ENCODE measurements at regions not wholly inside any gene's neighbourhood (a gene's known extent, or its start where the extent isn't known, plus 50 kb on each side); places are given as distances from the start of the nearest gene placed in this dataset.
"Not testable (repeated sequence)": the region's sequence is repeated elsewhere in the genome, so short reads cannot be mapped to it uniquely, and the experiment has no call there.

DNA sequence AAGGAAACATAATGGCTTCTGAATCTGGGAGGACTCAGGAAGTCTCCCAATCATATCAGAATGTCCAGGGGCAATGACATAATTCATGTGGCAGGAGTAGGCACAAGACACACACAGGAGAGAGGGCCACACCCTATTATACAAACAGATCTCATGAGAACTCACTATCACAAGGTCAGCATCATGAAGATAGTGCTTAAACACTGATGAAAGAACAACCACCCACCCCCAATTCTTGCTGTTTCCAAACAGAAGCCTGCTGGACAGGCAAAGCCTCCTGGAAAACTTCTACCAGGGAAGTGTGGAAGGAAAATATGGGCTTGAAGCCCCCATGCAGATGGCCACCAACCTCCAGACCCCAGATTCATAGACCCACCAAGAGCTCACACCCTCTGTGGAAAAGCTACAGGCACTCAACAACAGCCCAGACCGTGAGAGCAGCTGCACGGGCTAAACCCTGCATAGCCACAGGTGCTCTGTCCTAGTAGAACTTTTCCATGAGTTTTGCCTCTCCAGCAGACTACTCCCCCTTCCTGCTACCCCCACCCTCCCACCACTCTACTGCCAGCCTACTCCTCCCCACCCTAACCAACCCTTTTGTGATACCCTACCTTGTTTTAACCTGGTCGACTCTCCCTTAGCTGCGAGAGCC, 287.1 kb downstream of the POTED start:
- not testable (repeated sequence) for H3K27ac Mint-ChIP-seq; H3K36me3 Mint-ChIP-seq (ENCODE audit: low read depth); H3K4me1 Mint-ChIP-seq (ENCODE audit: low read depth); H3K27me3 Mint-ChIP-seq (ENCODE audit: low read depth); H3K9me3 Mint-ChIP-seq; H3K4me3 Mint-ChIP-seq

GRCh38 chr21:13893617-13894016, 284.0 kb downstream of the POTED start:
- not testable (repeated sequence) for H3K4me1 Mint-ChIP-seq (ENCODE audit: low read depth); H3K4me3 Mint-ChIP-seq; H3K27me3 Mint-ChIP-seq (ENCODE audit: low read depth); H3K9me3 Mint-ChIP-seq; H3K27ac Mint-ChIP-seq; H3K36me3 Mint-ChIP-seq (ENCODE audit: low read depth)

DNA sequence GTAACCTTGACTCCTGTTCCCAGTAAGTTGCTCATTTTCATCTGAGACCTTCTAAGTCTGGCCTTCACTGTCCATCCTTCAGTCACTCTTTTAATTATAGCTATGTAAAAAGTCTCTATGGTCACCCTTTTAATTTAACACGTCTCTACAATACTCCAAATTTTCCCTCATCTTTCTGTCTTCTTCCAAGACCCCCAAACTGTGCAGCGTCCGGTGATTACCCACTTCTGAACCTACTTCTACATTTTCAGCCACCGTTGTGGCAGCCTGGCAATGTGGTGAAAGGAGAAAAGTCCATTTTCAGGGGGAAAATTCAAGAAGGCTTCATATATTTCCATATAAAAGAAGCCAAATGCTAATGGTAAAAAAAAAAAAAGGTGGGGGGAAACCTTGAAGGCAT, 283.4 kb downstream of the POTED start:
- not testable (repeated sequence) for H3K4me1 Mint-ChIP-seq (ENCODE audit: low read depth); H3K9me3 Mint-ChIP-seq; H3K36me3 Mint-ChIP-seq (ENCODE audit: low read depth); H3K27ac Mint-ChIP-seq; H3K27me3 Mint-ChIP-seq (ENCODE audit: low read depth); H3K4me3 Mint-ChIP-seq

- not testable (repeated sequence) for H3K36me3 Mint-ChIP-seq (ENCODE audit: low read depth); H3K27ac Mint-ChIP-seq; H3K27me3 Mint-ChIP-seq (ENCODE audit: low read depth); H3K4me1 Mint-ChIP-seq (ENCODE audit: low read depth); H3K9me3 Mint-ChIP-seq; H3K4me3 Mint-ChIP-seq
These were observed 282.7 kb downstream of the POTED start for GRCh38 chr21:13892146-13892751.

DNA sequence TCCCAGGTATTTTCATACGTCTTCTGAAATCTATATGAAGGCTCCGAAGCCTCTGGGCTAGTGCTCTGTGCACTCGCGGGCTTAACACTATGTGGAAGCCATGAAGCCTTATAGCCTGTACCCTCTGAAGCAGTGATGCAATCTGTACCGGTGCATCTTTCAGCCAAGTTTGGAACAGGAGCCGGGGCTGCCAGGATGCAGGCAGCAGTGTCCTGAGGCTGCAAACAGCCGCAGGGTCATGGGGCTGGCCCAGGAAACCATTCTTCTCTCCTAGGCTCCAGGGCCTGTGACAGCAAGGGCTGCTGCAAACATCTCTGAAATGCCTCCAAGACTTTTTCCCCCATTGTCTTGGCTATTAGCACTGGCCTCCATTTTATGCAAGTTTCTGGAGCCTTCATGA, 279.6 kb downstream of the POTED start:
- not testable (repeated sequence) for H3K27me3 Mint-ChIP-seq (ENCODE audit: low read depth); H3K4me1 Mint-ChIP-seq (ENCODE audit: low read depth); H3K4me3 Mint-ChIP-seq; H3K9me3 Mint-ChIP-seq; H3K36me3 Mint-ChIP-seq (ENCODE audit: low read depth); H3K27ac Mint-ChIP-seq

DNA sequence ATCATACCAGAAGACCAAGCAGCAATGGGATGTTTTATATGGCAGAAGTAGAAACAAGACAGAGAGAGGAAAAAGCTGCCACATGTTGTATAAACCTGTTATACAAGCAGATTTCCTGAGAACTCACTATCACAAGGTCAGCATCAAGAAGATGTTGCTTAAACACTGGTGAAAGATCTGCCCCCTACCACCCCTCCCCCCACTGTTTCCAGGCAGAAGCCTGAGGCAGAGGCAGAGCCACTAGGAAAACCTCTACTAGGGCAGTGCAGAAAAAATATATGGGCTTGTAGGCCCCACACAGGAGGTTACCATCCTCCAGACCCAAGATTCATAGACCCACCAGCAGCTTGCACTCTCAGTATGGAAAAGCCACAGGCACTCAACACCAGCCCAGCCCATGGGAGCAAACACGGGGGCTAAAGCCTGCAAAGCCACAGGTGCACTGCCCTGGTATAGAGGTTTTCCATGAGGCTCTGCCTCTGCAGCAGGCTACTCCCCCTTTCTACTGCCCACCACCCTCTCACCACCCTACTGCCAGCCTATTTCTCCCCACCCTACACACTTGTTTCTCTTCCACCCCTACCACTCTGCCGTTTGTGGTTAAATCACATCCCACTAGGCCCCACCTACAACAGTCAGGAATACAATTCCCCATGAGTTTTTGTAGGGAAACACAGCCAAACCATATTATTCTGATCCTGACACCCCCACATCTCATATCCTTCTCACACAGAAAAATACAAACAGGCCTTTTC, 274.2 kb downstream of the POTED start:
- H3K27ac Mint-ChIP-seq; H3K4me1 Mint-ChIP-seq (ENCODE audit: low read depth); H3K9me3 Mint-ChIP-seq; H3K27me3 Mint-ChIP-seq (ENCODE audit: low read depth); H3K36me3 Mint-ChIP-seq (ENCODE audit: low read depth); H3K4me3 Mint-ChIP-seq: not testable (repeated sequence)

GRCh38 chr21:13877503-13877902, 267.9 kb downstream of the POTED start:
- not testable (repeated sequence) for H3K27me3 Mint-ChIP-seq (ENCODE audit: low read depth); H3K36me3 Mint-ChIP-seq (ENCODE audit: low read depth); H3K4me1 Mint-ChIP-seq (ENCODE audit: low read depth); H3K4me3 Mint-ChIP-seq; H3K27ac Mint-ChIP-seq
- peaks cover 10% of the 10 kb centered on the region for H3K9me3 Mint-ChIP-seq

- not testable (repeated sequence) for H3K27ac Mint-ChIP-seq; H3K36me3 Mint-ChIP-seq (ENCODE audit: low read depth); H3K4me3 Mint-ChIP-seq; H3K27me3 Mint-ChIP-seq (ENCODE audit: low read depth); H3K4me1 Mint-ChIP-seq (ENCODE audit: low read depth)
- peaks cover 10% of the 10 kb centered on the region for H3K9me3 Mint-ChIP-seq
These were observed 267.4 kb downstream of the POTED start for GRCh38 chr21:13876999-13877398.

DNA sequence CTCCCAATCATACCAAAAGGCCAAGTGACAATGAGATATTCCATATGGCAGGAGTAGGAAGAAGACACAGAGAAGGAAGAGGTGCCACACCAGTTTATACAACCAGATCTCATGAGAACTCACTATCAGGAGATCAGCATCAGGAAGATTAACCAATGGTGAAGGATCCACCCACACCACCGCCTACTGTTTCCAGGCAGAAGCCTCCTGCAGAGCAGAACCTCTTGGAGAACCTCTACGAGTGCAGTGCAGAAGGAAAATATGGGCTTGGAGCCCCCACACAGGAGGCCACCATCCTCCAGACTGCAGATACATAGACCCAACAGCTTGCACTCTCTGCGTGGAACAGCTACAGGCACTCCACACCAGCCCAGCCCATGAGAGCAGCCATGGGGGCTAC, 264.4 kb downstream of the POTED start:
- not testable (repeated sequence) for H3K4me1 Mint-ChIP-seq (ENCODE audit: low read depth); H3K27ac Mint-ChIP-seq; H3K4me3 Mint-ChIP-seq; H3K36me3 Mint-ChIP-seq (ENCODE audit: low read depth); H3K27me3 Mint-ChIP-seq (ENCODE audit: low read depth)
- H3K9me3 Mint-ChIP-seq: peaks cover 10% of the 10 kb centered on the region

DNA sequence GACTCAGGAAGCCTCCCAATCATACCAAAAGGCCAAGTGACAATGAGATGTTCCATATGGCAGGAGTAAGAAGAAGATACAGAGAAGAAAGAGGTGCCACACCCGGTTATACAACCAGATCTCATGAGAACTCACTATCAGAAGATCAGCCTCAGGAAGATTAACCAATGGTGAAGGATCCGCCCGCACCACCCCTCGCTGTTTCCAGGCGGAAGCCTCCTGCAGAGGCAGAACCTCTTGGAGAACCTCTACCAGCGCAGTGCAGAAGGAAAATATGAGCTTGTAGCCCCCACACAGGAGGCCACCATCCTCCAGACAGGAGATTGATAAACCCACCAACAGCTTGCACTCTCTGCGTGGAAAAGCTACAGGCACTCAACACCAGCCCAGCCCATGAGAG, 245.1 kb downstream of the POTED start:
- Mint-ChIP-seq H3K4me3 (no peak overlapping the region), H3K27me3 (ENCODE audit: low read depth) (no peaks in the 10 kb centered on the region), H3K27ac (no peak overlapping the region), H3K4me1 (ENCODE audit: low read depth) (no peaks in the 10 kb centered on the region), H3K36me3 (ENCODE audit: low read depth) (no peaks in the 10 kb centered on the region), H3K9me3 (peaks cover 28% of the 10 kb centered on the region)

- not testable (repeated sequence) for H3K36me3 Mint-ChIP-seq (ENCODE audit: low read depth); H3K4me1 Mint-ChIP-seq (ENCODE audit: low read depth); H3K27me3 Mint-ChIP-seq (ENCODE audit: low read depth); H3K4me3 Mint-ChIP-seq; H3K27ac Mint-ChIP-seq
- peaks cover 21% of the 10 kb centered on the region for H3K9me3 Mint-ChIP-seq
These were observed 241.2 kb downstream of the POTED start for GRCh38 chr21:13850808-13851207.

DNA sequence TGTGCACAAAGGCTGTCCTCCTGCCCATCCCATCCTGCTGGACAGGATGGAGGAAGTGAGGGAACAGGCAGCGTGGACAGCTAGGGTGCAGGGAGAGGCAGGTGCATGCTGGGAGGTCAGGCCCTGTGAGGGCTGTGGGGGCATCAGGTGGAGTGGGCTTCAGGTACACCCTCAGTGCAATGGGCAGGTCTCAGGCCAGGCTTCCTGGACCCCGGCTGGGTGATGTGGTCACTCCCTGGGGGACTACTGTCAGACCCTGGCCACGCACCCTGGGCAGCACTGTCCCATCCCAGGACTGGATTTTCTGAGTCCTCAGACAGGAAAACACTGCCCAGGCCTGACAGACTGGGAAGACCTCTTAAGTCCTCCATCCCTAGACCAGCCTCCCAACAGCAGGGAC, 239.9 kb downstream of the POTED start:
- not testable (repeated sequence) for H3K4me3 Mint-ChIP-seq; H3K27me3 Mint-ChIP-seq (ENCODE audit: low read depth); H3K27ac Mint-ChIP-seq; H3K4me1 Mint-ChIP-seq (ENCODE audit: low read depth); H3K36me3 Mint-ChIP-seq (ENCODE audit: low read depth)
- H3K9me3 Mint-ChIP-seq: peaks cover 16% of the 10 kb centered on the region

DNA sequence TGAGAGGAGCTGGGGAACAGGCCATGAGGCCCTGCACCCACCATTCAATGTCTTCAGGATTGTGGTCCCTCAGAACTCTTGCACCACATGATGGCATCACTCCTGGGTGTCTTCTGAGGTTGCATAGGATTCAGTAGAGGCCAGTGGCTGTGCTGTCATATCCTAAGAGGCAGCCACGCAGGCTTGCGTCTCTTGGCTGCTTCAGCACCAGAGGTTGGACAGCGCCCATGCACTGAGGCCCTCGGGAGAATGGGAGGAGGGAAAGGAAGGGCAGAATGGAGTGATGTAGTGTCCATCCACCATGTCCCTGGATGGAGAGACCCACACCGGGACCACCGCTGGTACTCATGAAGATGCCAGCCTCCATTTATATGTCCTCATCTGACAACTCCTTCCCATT, 237.1 kb downstream of the POTED start:
- not testable (repeated sequence) for H3K4me1 Mint-ChIP-seq (ENCODE audit: low read depth); H3K27ac Mint-ChIP-seq; H3K36me3 Mint-ChIP-seq (ENCODE audit: low read depth); H3K4me3 Mint-ChIP-seq; H3K27me3 Mint-ChIP-seq (ENCODE audit: low read depth)
- H3K9me3 Mint-ChIP-seq: peaks cover 13% of the 10 kb centered on the region

DNA sequence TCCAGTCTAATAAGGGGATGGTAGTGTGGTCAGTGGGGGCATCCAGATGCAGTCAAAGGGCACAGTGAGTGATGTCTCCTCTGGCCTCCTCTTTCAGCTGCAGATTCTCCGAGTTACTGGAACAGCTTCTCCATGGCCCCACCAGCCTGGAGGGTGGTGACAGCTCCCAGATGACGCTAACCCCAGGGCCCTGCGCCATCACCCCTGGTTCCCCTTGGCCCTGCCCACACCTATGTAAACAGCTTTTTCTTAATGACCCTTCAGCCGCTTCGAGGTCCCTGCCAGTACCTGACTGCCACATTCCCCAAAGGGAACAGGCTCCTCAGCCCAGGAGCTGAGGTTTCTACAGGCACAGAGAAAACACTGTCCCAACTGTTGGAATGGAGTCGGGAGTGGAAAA, 235.0 kb downstream of the POTED start:
- not testable (repeated sequence) for H3K36me3 Mint-ChIP-seq (ENCODE audit: low read depth); H3K4me1 Mint-ChIP-seq (ENCODE audit: low read depth); H3K4me3 Mint-ChIP-seq; H3K27me3 Mint-ChIP-seq (ENCODE audit: low read depth); H3K9me3 Mint-ChIP-seq; H3K27ac Mint-ChIP-seq

DNA sequence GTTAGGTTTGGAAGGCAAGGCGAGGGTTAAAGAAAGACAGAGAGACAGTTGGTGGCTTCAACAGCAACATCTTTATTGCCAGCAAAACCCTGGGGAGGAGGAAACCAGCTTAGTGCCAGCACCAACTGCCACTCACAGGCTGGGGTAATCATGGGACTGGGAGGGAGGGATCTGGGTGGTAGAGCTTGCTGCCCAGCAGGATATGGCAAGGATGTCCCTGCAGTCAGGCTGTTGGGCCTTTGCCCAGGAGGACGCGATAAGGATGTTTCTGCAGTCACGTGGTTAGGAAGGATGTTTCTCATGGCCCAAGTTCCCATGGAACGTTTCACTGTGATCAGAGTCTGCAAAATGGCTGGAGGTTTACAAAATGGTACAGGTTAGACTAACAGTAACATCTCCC, 233.5 kb downstream of the POTED start:
- not testable (repeated sequence) for H3K4me1 Mint-ChIP-seq (ENCODE audit: low read depth); H3K27me3 Mint-ChIP-seq (ENCODE audit: low read depth); H3K36me3 Mint-ChIP-seq (ENCODE audit: low read depth); H3K27ac Mint-ChIP-seq; H3K4me3 Mint-ChIP-seq
- peaks cover 13% of the 10 kb centered on the region for H3K9me3 Mint-ChIP-seq
